Subcutaneous abdominal adipose tissue (tissue), 5 donors: ENCODE measurements at regions not wholly inside any gene's neighbourhood (a gene's known extent, or its start where the extent isn't known, plus 50 kb on each side); places are given as distances from the start of the nearest gene placed in this dataset.

Source experiments
- H3K27ac ChIP-seq: one replicate; pipeline ENCODE4 v1.7.0; 2013; ENCODE audit warnings: low read depth, mild to moderate bottlenecking, inconsistent platforms, low read length, moderate library complexity
- H3K27me3 ChIP-seq, 5 donors: one replicate each; pipeline ENCODE4 v1.7.0; 2013; ENCODE audit warnings: low read length in 5 of 5, inconsistent platforms in 1 of 5; ENCODE audit not compliant: control insufficient read depth in 5 of 5, insufficient read depth in 4 of 5
- H3K36me3 ChIP-seq, 5 donors: one replicate each; pipeline ENCODE4 v1.7.0; 2013; ENCODE audit warnings: low read length in 5 of 5; ENCODE audit not compliant: control insufficient read depth in 5 of 5, insufficient read depth in 5 of 5
- H3K4me1 ChIP-seq, 5 donors: one replicate each; pipeline ENCODE4 v1.7.0; 2013; ENCODE audit warnings: low read length in 5 of 5, mild to moderate bottlenecking in 3 of 5, moderate library complexity in 1 of 5; ENCODE audit not compliant: control insufficient read depth in 5 of 5, insufficient read depth in 5 of 5
- H3K4me3 ChIP-seq, 5 donors: one replicate each; pipeline ENCODE4 v1.7.0; 2013; ENCODE audit warnings: low read length in 5 of 5, low read depth in 1 of 5
- H3K9ac ChIP-seq, 5 donors: one replicate each; pipeline ENCODE4 v1.7.0; 2013; ENCODE audit warnings: low read length in 5 of 5, mild to moderate bottlenecking in 4 of 5, moderate library complexity in 3 of 5
- H3K9me3 ChIP-seq, 5 donors: one replicate each; pipeline ENCODE4 v1.7.0; 2013; ENCODE audit warnings: low read length in 5 of 5; ENCODE audit not compliant: control insufficient read depth in 5 of 5
- donor health status: healthy.
- donor health status: healthy.
- donor health status: healthy.
- donor health status: healthy.
- donor health status: healthy.

DNA sequence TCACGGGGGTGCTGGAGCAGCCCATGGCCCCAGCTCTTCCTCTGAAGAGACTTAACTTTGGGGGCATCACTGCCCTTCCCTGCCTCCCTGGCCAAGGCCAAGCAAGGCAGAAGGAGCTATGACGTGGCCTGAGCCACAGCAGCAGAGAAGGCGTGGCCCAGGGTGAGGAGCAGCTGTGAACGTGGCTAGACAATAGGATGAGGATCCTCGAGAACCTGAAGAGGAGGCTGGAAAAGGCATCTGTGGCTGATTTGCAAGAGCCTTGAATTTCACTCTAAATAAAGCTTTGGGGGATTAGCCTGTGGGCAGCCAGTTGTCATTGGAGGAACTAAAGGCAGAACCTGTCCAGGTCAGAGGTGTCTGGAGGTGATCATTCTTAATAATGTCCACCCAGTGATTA, 652.9 kb upstream of the ID2 start:
- H3K27ac ChIP-seq, result no peak overlapping the region
- no peaks in the 10 kb centered on the region for H3K9me3 ChIP-seq
- no peak overlapping the region for H3K9ac ChIP-seq
- H3K27me3 ChIP-seq, result peaks cover 0 to 5% (median 0%) of the 10 kb centered on the region in 5 donors
- H3K4me3 ChIP-seq, result no peak overlapping the region
- no peaks in the 10 kb centered on the region for H3K36me3 ChIP-seq
- H3K4me1 ChIP-seq, result no peaks in the 10 kb centered on the region

DNA sequence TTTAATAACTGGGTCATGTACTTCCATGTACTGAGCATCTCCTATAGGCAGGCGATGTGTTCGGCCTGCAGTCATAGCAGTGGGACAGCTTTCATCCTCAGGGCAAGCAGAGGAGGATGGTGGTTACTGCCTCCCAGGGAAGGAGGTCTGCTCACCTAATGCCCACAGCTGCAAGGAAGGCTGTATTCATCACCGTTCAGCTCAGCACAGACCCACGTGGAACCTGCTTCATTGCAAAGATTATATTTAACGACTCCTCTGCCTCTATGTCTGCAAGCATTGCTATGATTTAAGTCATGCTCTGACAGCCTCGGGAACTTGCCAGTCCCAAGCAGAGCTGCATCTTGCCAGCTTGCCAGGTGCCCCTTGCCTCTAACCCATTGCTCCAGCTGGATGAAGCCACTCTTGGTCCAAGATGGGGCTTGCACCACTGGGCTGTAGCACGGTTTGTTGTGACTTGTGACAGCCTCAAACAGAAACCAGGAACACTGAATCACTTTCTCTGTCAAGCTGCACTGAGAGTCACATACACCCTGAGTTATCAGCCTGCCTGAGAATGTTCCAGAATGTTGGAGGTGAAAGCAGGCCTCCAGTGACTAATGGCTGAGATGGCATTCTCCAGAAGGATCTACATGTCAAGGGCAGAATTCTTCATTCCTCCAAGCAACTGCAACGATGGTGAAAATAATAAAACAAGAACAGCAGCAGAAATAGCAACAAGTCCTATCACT, 651.1 kb upstream of the ID2 start:
- Histone ChIP-seq H3K4me3 (no peak overlapping the region), H3K4me1 (no peaks in the 10 kb centered on the region), H3K9ac (no peak overlapping the region), H3K27me3 (peaks cover 0 to 5% (median 0%) of the 10 kb centered on the region in 5 donors), H3K9me3 (no peaks in the 10 kb centered on the region), H3K27ac (no peak overlapping the region), H3K36me3 (no peaks in the 10 kb centered on the region)

- no peaks in the 10 kb centered on the region for H3K36me3 ChIP-seq
- no peak overlapping the region for H3K27ac ChIP-seq
- H3K9ac ChIP-seq, result no peak overlapping the region
- H3K4me1 ChIP-seq, result no peaks in the 10 kb centered on the region
- no peak overlapping the region for H3K4me3 ChIP-seq
- peaks cover 0 to 2% (median 0%) of the 10 kb centered on the region in 5 donors for H3K27me3 ChIP-seq
- H3K9me3 ChIP-seq, result no peaks in the 10 kb centered on the region
Observed at GRCh38 chr2:8031370-8031769, 650.5 kb upstream of the ID2 start.

GRCh38 chr2:8033546-8034096, 648.2 kb upstream of the ID2 start:
- no peaks in the 10 kb centered on the region for H3K27me3 ChIP-seq
- H3K4me1 ChIP-seq, result no peaks in the 10 kb centered on the region
- H3K36me3 ChIP-seq, result no peaks in the 10 kb centered on the region
- no peak overlapping the region for H3K27ac ChIP-seq
- no peak overlapping the region for H3K4me3 ChIP-seq
- no peak overlapping the region for H3K9ac ChIP-seq
- no peaks in the 10 kb centered on the region for H3K9me3 ChIP-seq

DNA sequence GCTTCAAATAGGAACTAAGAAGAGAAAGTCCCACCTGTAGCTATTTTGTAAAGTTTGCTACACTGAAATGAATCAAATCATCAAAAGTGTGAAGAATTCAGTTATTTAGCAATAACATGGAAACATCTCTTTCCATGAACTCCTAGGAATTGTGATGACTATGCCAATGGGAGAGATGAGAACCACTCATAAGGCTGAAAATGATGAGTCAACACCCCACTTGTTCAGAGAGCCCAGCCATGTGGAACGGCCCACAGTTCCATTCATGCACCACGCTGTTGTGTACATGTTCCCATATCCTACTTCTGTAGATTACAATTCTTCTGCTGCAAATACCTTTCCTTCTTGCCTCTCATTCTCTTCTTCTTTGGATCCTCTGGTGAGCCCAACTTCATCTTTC, 645.5 kb upstream of the ID2 start:
- Histone ChIP-seq H3K36me3 (no peaks in the 10 kb centered on the region), H3K27ac (no peak overlapping the region), H3K4me3 (no peak overlapping the region), H3K27me3 (no peaks in the 10 kb centered on the region), H3K4me1 (no peaks in the 10 kb centered on the region), H3K9ac (no peak overlapping the region), H3K9me3 (no peaks in the 10 kb centered on the region)

- H3K27ac ChIP-seq, result no peak overlapping the region
- no peaks in the 10 kb centered on the region for H3K27me3 ChIP-seq
- peaks cover 0 to 10% (median 7%) of the 10 kb centered on the region in 5 donors for H3K9me3 ChIP-seq
- H3K4me3 ChIP-seq, result no peak overlapping the region
- H3K36me3 ChIP-seq, result no peaks in the 10 kb centered on the region
- no peak overlapping the region for H3K9ac ChIP-seq
- H3K4me1 ChIP-seq, result no peaks in the 10 kb centered on the region
Observed at GRCh38 chr2:8039732-8040131, 642.1 kb upstream of the ID2 start.

DNA sequence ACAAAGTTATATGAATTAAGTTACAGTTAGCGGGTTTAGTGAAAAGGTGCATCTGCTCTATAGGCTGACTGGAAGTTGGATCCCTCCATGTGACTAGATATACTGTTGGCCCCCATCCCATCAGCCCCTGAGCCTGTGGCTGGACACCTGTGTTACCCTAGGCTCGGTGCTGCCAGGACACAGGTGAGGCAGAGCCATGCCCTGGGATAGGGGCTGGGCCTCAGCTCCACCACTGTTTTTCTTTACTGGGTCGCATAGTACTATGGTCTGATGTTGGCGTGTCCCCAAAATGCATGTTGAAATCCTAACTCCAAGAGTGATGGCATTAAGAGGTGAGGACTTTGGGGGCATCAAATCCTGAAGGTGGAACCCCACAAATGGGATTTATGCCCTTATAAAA, 638.6 kb upstream of the ID2 start:
- Histone ChIP-seq H3K27me3 (no peaks in the 10 kb centered on the region), H3K27ac (no peak overlapping the region), H3K9me3 (peaks cover 0 to 10% (median 7%) of the 10 kb centered on the region in 5 donors), H3K36me3 (no peaks in the 10 kb centered on the region), H3K4me3 (no peak overlapping the region), H3K4me1 (no peaks in the 10 kb centered on the region), H3K9ac (no peak overlapping the region)

- Histone ChIP-seq H3K4me1 (peaks cover 0 to 7% (median 5%) of the 10 kb centered on the region in 5 donors), H3K4me3 (no peak overlapping the region), H3K9me3 (peaks cover 0 to 10% (median 7%) of the 10 kb centered on the region in 5 donors), H3K36me3 (no peaks in the 10 kb centered on the region), H3K9ac (no peak overlapping the region), H3K27me3 (no peaks in the 10 kb centered on the region), H3K27ac (no peak overlapping the region)
Observed at GRCh38 chr2:8044046-8044594, 637.7 kb upstream of the ID2 start.

- Histone ChIP-seq H3K36me3 (no peaks in the 10 kb centered on the region), H3K27ac (no peak overlapping the region), H3K4me3 (no peak overlapping the region), H3K4me1 (peaks cover 3 to 14% (median 13%) of the 10 kb centered on the region in 5 donors), H3K9me3 (peaks cover 0 to 10% (median 7%) of the 10 kb centered on the region in 5 donors), H3K9ac (no peak overlapping the region), H3K27me3 (no peaks in the 10 kb centered on the region)
Observed at GRCh38 chr2:8045081-8045614, 636.7 kb upstream of the ID2 start.

GRCh38 chr2:8046849-8047248, 635.0 kb upstream of the ID2 start:
- peaks cover 0 to 8% (median 7%) of the 10 kb centered on the region in 5 donors for H3K9me3 ChIP-seq
- H3K27me3 ChIP-seq, result no peaks in the 10 kb centered on the region

More at GRCh38 chr2:8046849-8047248, 635.0 kb upstream of the ID2 start:
- H3K4me1 ChIP-seq, result peaks cover 3 to 14% (median 13%) of the 10 kb centered on the region in 5 donors
- H3K27ac ChIP-seq, result no peak overlapping the region
- no peak overlapping the region for H3K4me3 ChIP-seq
- no peaks in the 10 kb centered on the region for H3K36me3 ChIP-seq
- no peak overlapping the region for H3K9ac ChIP-seq
